ENCODE measurements at regions not wholly inside any gene's neighbourhood (a gene's known extent, or its start where the extent isn't known, plus 50 kb on each side); places are given as distances from the start of the nearest gene placed in this dataset.

- Histone ChIP-seq H3K4me1 (ENCODE audit: control insufficient read depth, insufficient read depth, low read length) (no peaks in the 10 kb centered on the region), H3K4me3 (ENCODE audit: low read depth, low read length) (no peak overlapping the region), H3K36me3 (ENCODE audit: control insufficient read depth in 2 of 2, insufficient read depth in 1 of 2, low read length in 2 of 2) (no peaks in the 10 kb centered on the region), H3K9me3 (ENCODE audit: control insufficient read depth, insufficient read depth, low read depth, low read length) (no peaks in the 10 kb centered on the region), H3K27ac (ENCODE audit: extremely low read depth, low read depth, low read length) (no peak overlapping the region)
- TF ChIP-seq ZSCAN18 (tag by site-specific recombination; IDR thresholded peaks at IDR 0.05) (no peak), ZFHX2 (tag by site-specific recombination; conservative IDR thresholded peaks at IDR 0.05) (peak; percentile 32)
- POLR2A ChIA-PET: no interaction called here
- CTCF ChIA-PET: interaction anchor here (1.0 kb wide), 1 partner anchor 142 kb away, joined by 3 read pairs; no protein-coding TSS in a partner anchor
These were observed 109.6 kb upstream of the SERP2 start for GRCh38 chr13:44263751-44264620.

GRCh38 chr13:44266305-44266704 is 107.3 kb upstream of the SERP2 start:
- POLR2A ChIA-PET: no interaction called here
- Histone ChIP-seq H3K9me3 (ENCODE audit: control insufficient read depth, insufficient read depth, low read depth, low read length) (no peaks in the 10 kb centered on the region), H3K36me3 (ENCODE audit: control insufficient read depth in 2 of 2, insufficient read depth in 1 of 2, low read length in 2 of 2) (no peaks in the 10 kb centered on the region), H3K4me1 (ENCODE audit: control insufficient read depth, insufficient read depth, low read length) (no peaks in the 10 kb centered on the region), H3K27ac (ENCODE audit: extremely low read depth, low read depth, low read length) (no peak overlapping the region), H3K4me3 (ENCODE audit: low read depth, low read length) (no peak overlapping the region)
- TF ChIP-seq ZNF777 (tag by site-specific recombination; IDR thresholded peaks at IDR 0.05; ENCODE audit: borderline replicate concordance) (no peak), ZNF157 (tag by site-specific recombination; IDR thresholded peaks at IDR 0.05) (no peak), ZNF670 (tag by site-specific recombination; IDR thresholded peaks at IDR 0.05; ENCODE audit: low read depth) (no peak), KLF9 (tag by site-specific recombination; IDR thresholded peaks at IDR 0.05; ENCODE audit: low read depth) (no peak), ZNF169 (tag by site-specific recombination; IDR thresholded peaks at IDR 0.05) (no peak), ZNF23 (tag by site-specific recombination; IDR thresholded peaks at IDR 0.05; ENCODE audit: borderline replicate concordance) (no peak), ZNF530 (tag by site-specific recombination; IDR thresholded peaks at IDR 0.05; ENCODE audit: low read depth) (no peak), ZBTB6 (tag by site-specific recombination; IDR thresholded peaks at IDR 0.05) (no peak), ZBTB11 (tag by site-specific recombination; conservative IDR thresholded peaks at IDR 0.05; ENCODE audit: low read depth) (no peak), ZNF148 (tag by site-specific recombination; IDR thresholded peaks at IDR 0.05; ENCODE audit: borderline replicate concordance) (no peak), SETDB1 (IDR thresholded peaks at IDR 0.05; ENCODE audit: insufficient read length, low read length) (no peak), ZNF629 (tag by site-specific recombination; IDR thresholded peaks at IDR 0.05) (no peak)
- CTCF ChIA-PET: interaction anchor here (0.6 to 1.3 kb wide), 2 partner anchors 62 to 86 kb away, joined by 3 to 6 read pairs; no protein-coding TSS in a partner anchor
